Loucy (cell line): ENCODE measurements at regions not wholly inside any gene's neighbourhood (a gene's known extent, or its start where the extent isn't known, plus 50 kb on each side); places are given as distances from the start of the nearest gene placed in this dataset.

Experiments used
- H2AFZ ChIP-seq: fragments of 200-600 bp; sonication (generic); 2 replicates; pipeline ENCODE4 v1.6.0; 2016; ENCODE audit warnings: antibody characterized with exemption, mild to moderate bottlenecking, low read length, moderate library complexity
- H3F3A ChIP-seq: fragments of 200-600 bp; 2 replicates; pipeline ENCODE4 v1.6.0; 2016; ENCODE audit warnings: antibody characterized with exemption, low read depth, mild to moderate bottlenecking
- H3K27me3 ChIP-seq: fragments of 200-600 bp; sonication (generic); 2 replicates; pipeline ENCODE4 v1.6.1; 2014; ENCODE audit warnings: low read length, mild to moderate bottlenecking; ENCODE audit not compliant: insufficient read depth, poor library complexity, severe bottlenecking
- H3K36me3 ChIP-seq: fragments of 200-600 bp; sonication (generic); 2 replicates; pipeline ENCODE4 v1.6.1; 2016; ENCODE audit warnings: low read length; ENCODE audit not compliant: insufficient read depth
- H3K4me1 ChIP-seq: fragments of 200-600 bp; sonication (generic); 2 replicates; pipeline ENCODE4 v1.5.1; 2014; ENCODE audit warnings: low read length, mild to moderate bottlenecking; ENCODE audit not compliant: insufficient read depth, poor library complexity, severe bottlenecking
- H3K4me2 ChIP-seq: fragments of 200-600 bp; sonication (generic); 2 replicates; pipeline ENCODE4 v1.6.0; 2014; ENCODE audit warnings: antibody characterized with exemption, low read length, low read depth, mild to moderate bottlenecking; ENCODE audit not compliant: poor library complexity, severe bottlenecking
- H3K4me3 ChIP-seq: fragments of 200-600 bp; sonication (generic); 2 replicates; pipeline ENCODE4 v1.5.1; 2014; ENCODE audit warnings: low read length, mild to moderate bottlenecking, mixed read lengths; ENCODE audit not compliant: poor library complexity, severe bottlenecking
- H3K79me2 ChIP-seq: fragments of 200-600 bp; sonication (generic); 2 replicates; pipeline ENCODE4 v1.6.1; 2014; ENCODE audit warnings: low read length; ENCODE audit not compliant: insufficient read depth
- H3K9ac ChIP-seq: fragments of 200-600 bp; sonication (generic); 2 replicates; pipeline ENCODE4 v1.6.0; 2014; ENCODE audit warnings: mild to moderate bottlenecking, low read depth, low read length, moderate library complexity; ENCODE audit not compliant: poor library complexity, severe bottlenecking
- H3K9me2 ChIP-seq: fragments of 200-600 bp; sonication (generic); replicated peaks from 2 replicates; pipeline ENCODE4 v1.6.1; 2016; ENCODE audit warnings: low read depth, low read length, mixed read lengths
- H3K9me3 ChIP-seq: fragments of 200-600 bp; sonication (generic); 2 replicates; pipeline ENCODE4 v1.6.1; 2014; ENCODE audit warnings: mild to moderate bottlenecking, antibody characterized with exemption, low read length, low read depth; ENCODE audit not compliant: insufficient read depth
- H4K20me1 ChIP-seq: fragments of 200-600 bp; sonication (generic); 2 replicates; pipeline ENCODE4 v1.6.0; 2014; ENCODE audit warnings: antibody characterized with exemption, low read length, mild to moderate bottlenecking; ENCODE audit not compliant: insufficient read depth, poor library complexity, severe bottlenecking
- EZH2phosphoT487 ChIP-seq: fragments of 200-600 bp; IDR thresholded peaks from 2 replicates; pipeline ENCODE4 v1.6.1; 2018; ENCODE audit warnings: antibody characterized with exemption, mild to moderate bottlenecking, moderate library complexity, borderline replicate concordance
- TF ChIP-seq, protein P1 (sequence below): fragments of 200-600 bp; sonication (generic); conservative IDR thresholded peaks from 2 replicates; pipeline ENCODE4 v1.5.1; 2014; ENCODE audit warnings: mild to moderate bottlenecking, antibody characterized with exemption, low read length

DNA sequence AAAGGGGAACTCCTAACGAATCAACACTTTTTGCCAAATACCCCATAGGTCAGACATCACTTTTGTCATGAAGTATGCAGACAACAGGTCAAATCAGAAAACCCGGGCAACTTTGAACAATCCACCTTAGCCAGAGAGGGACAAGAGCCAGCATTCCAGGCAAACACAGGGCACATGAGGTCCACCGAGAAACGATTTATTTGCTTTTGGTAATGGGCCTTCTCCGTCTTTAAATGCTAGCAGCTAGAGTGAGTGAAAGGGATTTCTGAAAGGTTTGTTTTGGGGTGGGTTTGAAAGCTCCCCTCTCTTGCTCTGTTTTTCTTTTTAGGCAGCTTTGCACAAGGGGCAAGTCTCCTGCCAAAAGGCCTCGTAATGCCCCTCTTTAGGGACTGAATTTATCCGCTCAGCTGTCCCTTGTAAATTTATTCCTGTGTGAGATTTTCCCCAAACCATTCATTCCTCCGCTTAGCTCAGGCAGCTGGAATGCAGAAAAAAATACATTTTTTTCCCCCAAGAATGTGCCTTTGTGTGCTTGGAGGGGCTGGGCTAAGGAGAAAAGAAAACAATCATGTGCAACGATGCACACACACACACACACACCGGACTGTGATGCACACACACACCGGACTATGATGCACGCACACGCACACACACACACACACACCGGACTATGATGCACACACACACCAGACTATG, 196.9 kb downstream of the SNX19 start:
- Histone ChIP-seq H4K20me1 (no peaks in the 10 kb centered on the region), H3K4me3 (no peak overlapping the region), H3K9ac (no peak overlapping the region), H3K36me3 (no peaks in the 10 kb centered on the region), H3K27me3 (no peaks in the 10 kb centered on the region), H3F3A (no peaks in the 10 kb centered on the region), H2AFZ (no peak overlapping the region), H3K79me2 (no peaks in the 10 kb centered on the region), H3K9me3 (no peaks in the 10 kb centered on the region), H3K4me1 (no peaks in the 10 kb centered on the region), H3K4me2 (no peak overlapping the region), H3K9me2 (no peaks in the 10 kb centered on the region)
- TF ChIP-seq, protein P1, sequence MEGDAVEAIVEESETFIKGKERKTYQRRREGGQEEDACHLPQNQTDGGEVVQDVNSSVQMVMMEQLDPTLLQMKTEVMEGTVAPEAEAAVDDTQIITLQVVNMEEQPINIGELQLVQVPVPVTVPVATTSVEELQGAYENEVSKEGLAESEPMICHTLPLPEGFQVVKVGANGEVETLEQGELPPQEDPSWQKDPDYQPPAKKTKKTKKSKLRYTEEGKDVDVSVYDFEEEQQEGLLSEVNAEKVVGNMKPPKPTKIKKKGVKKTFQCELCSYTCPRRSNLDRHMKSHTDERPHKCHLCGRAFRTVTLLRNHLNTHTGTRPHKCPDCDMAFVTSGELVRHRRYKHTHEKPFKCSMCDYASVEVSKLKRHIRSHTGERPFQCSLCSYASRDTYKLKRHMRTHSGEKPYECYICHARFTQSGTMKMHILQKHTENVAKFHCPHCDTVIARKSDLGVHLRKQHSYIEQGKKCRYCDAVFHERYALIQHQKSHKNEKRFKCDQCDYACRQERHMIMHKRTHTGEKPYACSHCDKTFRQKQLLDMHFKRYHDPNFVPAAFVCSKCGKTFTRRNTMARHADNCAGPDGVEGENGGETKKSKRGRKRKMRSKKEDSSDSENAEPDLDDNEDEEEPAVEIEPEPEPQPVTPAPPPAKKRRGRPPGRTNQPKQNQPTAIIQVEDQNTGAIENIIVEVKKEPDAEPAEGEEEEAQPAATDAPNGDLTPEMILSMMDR, result no peak
- no peak for TF ChIP-seq EZH2phosphoT487

DNA sequence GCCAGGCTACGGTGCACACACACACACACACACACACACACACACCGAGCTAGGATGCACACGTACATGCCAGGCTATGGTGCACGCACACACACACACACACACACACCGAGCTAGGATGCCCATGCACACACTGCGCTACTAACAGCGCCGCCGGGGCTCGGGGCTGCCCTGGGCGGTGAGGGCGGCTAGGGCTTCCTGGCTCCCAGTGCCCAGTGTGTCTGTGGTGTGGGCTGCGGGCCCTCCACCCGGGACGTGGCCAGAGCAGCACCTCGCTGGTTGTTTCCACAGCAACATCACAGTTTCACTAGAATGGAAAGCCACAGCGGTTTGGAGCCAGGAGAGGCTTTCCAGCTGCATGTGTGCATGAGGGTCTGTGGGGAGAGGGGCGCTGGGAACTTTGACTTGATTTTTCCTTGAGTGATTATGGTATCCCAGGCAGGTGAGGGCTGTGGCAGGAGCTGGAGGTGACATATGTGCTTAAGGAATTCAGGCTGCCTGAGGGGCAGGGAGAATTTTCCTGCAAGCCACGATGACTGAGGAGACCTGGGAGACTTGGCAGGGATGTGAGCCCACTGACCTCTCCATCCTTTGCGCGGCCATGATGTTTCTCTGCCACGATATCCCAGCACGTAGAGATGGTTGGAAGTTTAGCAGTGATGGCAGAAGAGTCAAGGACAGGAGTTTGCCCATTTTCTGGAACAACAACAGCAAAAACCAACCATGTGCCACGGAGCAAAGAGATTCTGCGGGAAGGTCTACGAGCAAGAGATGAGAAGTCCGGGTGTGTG, 195.9 kb downstream of the SNX19 start:
- Histone ChIP-seq H2AFZ (no peak overlapping the region), H3K27me3 (no peaks in the 10 kb centered on the region), H3K4me1 (no peaks in the 10 kb centered on the region)

DNA sequence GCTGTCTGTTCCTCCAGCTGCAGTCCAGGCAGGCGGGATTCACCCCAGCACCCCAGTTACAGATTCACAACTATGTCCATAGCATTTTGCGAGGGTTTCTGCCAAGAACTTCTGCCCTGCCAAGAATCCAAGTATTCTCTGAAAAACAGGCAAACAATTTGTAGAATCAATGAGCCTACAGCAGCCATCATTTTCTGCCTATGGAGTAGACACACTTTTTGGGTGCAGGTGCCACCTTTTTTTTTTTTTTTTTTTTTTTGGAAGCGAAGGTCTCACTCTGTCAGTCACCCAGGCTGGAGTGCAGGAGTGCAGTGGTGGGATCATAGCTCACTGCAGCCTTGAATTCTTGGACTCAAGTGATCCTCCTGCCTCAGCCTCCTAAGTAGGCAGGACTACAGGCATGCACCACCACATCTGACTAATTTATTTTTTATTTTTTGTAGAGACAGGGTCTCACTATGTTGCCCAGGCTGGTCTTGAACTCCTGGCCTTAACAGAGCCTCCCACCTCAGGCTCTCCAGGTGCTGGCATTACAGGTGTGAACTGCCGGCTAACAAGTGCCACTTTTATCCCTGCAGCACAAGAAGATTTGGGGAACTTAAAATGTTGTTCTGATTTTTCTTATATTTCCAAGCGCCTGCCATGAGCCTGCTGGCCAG, 195.1 kb downstream of the SNX19 start:
- H3K9ac ChIP-seq, result no peak overlapping the region
- no peaks in the 10 kb centered on the region for H3K79me2 ChIP-seq
- H3K27me3 ChIP-seq, result no peaks in the 10 kb centered on the region
- no peaks in the 10 kb centered on the region for H3K4me1 ChIP-seq
- no peaks in the 10 kb centered on the region for H3K9me2 ChIP-seq
- TF ChIP-seq, protein P1, result no peak
- TF ChIP-seq EZH2phosphoT487, result no peak
- no peaks in the 10 kb centered on the region for H3K9me3 ChIP-seq
- no peaks in the 10 kb centered on the region for H3F3A ChIP-seq
- no peak overlapping the region for H2AFZ ChIP-seq
- no peaks in the 10 kb centered on the region for H4K20me1 ChIP-seq
- no peaks in the 10 kb centered on the region for H3K36me3 ChIP-seq
- no peak overlapping the region for H3K4me2 ChIP-seq
- H3K4me3 ChIP-seq, result no peak overlapping the region

More for the DNA sequence above, 195.9 kb downstream of the SNX19 start:
- Histone ChIP-seq H3K9me2 (no peaks in the 10 kb centered on the region), H3F3A (no peaks in the 10 kb centered on the region), H3K4me2 (no peak overlapping the region), H3K9me3 (no peaks in the 10 kb centered on the region), H3K79me2 (no peaks in the 10 kb centered on the region), H3K36me3 (no peaks in the 10 kb centered on the region), H3K4me3 (no peak overlapping the region), H4K20me1 (no peaks in the 10 kb centered on the region), H3K9ac (no peak overlapping the region)
- no peak for TF ChIP-seq EZH2phosphoT487
- TF ChIP-seq, protein P1, result no peak
